Osteoblast (primary cell): ENCODE measurements at regions not wholly inside any gene's neighbourhood (a gene's known extent, or its start where the extent isn't known, plus 50 kb on each side); places are given as distances from the start of the nearest gene placed in this dataset.

Source experiments
- DNase-seq: peaks from one replicate; pipeline ENCODE4 v3.0.0; 2011; ENCODE audit warnings: low spot score, mixed read lengths; ENCODE audit not compliant: insufficient read length; ENCODE audit errors: missing footprints
- H2AFZ ChIP-seq: 2 replicates; pipeline ENCODE4 v1.6.0; 2011; ENCODE audit warnings: mild to moderate bottlenecking, low read length
- H3K27ac ChIP-seq: 2 replicates; pipeline ENCODE4 v1.5.1; 2011; ENCODE audit warnings: mild to moderate bottlenecking, low read depth, low read length, moderate library complexity
- H3K27me3 ChIP-seq: 2 replicates; pipeline ENCODE4 v1.6.0; 2012; ENCODE audit warnings: mild to moderate bottlenecking, control low read depth, inconsistent platforms, low read length, moderate library complexity; ENCODE audit not compliant: insufficient read depth
- H3K36me3 ChIP-seq: 2 replicates; pipeline ENCODE4 v1.5.1; 2011; ENCODE audit warnings: mild to moderate bottlenecking, low read length, control low read depth, moderate library complexity; ENCODE audit not compliant: insufficient read depth
- H3K4me1 ChIP-seq: 2 replicates; pipeline ENCODE4 v1.5.1; 2011; ENCODE audit warnings: mild to moderate bottlenecking, low read length, control low read depth, moderate library complexity; ENCODE audit not compliant: insufficient read depth
- H3K4me2 ChIP-seq: 2 replicates; pipeline ENCODE4 v1.6.0; 2011; ENCODE audit warnings: mild to moderate bottlenecking, low read length; ENCODE audit not compliant: insufficient read depth
- H3K4me3 ChIP-seq: fragments of 200-600 bp; sonication (generic); 3 replicates; pipeline ENCODE4 v1.5.1; 2012; ENCODE audit warnings: mild to moderate bottlenecking, low read length, inconsistent platforms; ENCODE audit not compliant: insufficient read depth
- H3K79me2 ChIP-seq: 2 replicates; pipeline ENCODE4 v1.6.0; 2012; ENCODE audit warnings: mild to moderate bottlenecking, low read length, control low read depth, inconsistent platforms; ENCODE audit not compliant: insufficient read depth
- H3K9me3 ChIP-seq: 2 replicates; pipeline ENCODE4 v1.5.1; 2011; ENCODE audit warnings: low read depth, low read length, control low read depth
- H4K20me1 ChIP-seq: 2 replicates; pipeline ENCODE4 v1.6.0; 2012; ENCODE audit warnings: mild to moderate bottlenecking, low read length, control low read depth; ENCODE audit not compliant: insufficient read depth
- TF ChIP-seq, protein P1 (sequence below): IDR thresholded peaks from 2 replicates; pipeline ENCODE4 v1.5.1; 2011; ENCODE audit warnings: mild to moderate bottlenecking, low read depth, low read length, moderate library complexity; ENCODE audit errors: extremely low read depth

DNA sequence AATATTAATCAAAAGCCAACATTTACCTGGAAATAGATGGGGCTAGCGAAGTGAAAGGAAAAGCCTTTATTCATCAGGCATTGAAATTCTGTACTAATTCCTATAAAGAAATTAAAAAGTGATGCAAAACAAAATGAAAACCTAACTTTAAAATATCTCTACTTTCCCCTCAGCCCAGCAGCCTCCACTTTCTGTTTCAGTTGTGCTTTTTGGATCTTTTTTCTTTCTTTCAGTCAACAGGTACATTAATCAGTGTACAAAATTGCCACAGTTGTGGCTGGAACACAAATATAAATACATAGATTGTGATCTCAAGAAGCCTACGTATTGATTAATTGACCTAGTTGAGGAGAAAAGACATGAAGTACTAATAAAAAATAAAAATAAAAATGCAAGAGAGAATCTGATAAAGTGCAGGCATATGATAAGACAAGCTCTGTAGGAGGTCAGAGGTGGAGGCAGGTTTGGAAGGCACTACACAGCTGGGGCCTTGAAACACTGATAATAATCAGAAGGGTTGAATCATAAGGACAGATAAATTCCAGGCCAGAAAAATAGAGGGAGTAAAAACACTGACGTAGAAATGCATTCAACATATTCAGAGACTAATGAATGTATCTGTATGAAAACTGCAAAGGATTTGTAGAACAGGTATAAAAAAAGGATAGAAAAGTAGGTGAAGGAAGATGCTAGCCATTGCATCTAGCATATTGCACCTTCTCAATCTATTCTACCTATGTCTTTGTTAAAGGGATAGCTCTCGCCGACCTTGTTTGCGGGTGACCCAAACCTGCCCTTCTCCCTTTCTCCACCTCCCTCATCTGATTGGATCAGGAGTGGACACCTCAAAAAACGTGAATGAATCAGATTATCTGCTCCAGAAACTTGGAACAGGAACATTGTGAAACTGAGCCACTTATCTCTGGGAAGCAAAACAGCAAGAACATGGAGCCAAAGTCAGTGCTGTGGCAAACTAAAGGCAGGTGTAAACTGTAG, 607.8 kb upstream of the ADGRL2 start:
- no peaks in the 10 kb centered on the region for H3K79me2 ChIP-seq
- H4K20me1 ChIP-seq: no peaks in the 10 kb centered on the region
- H3K9me3 ChIP-seq: no peaks in the 10 kb centered on the region
- no peaks in the 10 kb centered on the region for H3K36me3 ChIP-seq
- H3K4me3 ChIP-seq: no peak overlapping the region
- no peak overlapping the region for H2AFZ ChIP-seq
- TF ChIP-seq, protein P1, sequence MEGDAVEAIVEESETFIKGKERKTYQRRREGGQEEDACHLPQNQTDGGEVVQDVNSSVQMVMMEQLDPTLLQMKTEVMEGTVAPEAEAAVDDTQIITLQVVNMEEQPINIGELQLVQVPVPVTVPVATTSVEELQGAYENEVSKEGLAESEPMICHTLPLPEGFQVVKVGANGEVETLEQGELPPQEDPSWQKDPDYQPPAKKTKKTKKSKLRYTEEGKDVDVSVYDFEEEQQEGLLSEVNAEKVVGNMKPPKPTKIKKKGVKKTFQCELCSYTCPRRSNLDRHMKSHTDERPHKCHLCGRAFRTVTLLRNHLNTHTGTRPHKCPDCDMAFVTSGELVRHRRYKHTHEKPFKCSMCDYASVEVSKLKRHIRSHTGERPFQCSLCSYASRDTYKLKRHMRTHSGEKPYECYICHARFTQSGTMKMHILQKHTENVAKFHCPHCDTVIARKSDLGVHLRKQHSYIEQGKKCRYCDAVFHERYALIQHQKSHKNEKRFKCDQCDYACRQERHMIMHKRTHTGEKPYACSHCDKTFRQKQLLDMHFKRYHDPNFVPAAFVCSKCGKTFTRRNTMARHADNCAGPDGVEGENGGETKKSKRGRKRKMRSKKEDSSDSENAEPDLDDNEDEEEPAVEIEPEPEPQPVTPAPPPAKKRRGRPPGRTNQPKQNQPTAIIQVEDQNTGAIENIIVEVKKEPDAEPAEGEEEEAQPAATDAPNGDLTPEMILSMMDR: no peak
- no peak for DNase-seq
- H3K4me2 ChIP-seq: no peak overlapping the region
- no peak overlapping the region for H3K27ac ChIP-seq
- H3K4me1 ChIP-seq: no peaks in the 10 kb centered on the region
- H3K27me3 ChIP-seq: no peaks in the 10 kb centered on the region

DNA sequence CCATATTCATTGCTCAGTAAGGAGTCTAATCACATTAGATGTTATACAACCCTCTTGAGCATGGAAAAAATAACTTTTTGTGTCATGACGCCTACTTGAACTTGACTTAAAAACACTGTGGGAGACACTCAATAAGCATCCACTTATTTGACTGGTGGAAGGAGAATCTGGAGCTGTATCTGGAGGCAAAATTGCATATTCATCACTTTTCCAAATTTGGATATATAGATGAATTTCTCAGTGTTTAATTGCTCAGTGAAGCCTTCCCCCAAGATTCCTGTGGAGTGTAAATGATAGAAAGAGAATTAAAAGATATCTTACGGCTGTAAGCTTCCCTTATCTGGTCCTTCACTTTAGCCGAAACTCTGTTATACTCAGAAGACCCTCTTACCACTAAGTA, 610.7 kb upstream of the ADGRL2 start:
- no peaks in the 10 kb centered on the region for H4K20me1 ChIP-seq
- H3K27me3 ChIP-seq: no peaks in the 10 kb centered on the region
- no peaks in the 10 kb centered on the region for H3K9me3 ChIP-seq
- H2AFZ ChIP-seq: no peak overlapping the region
- H3K27ac ChIP-seq: no peak overlapping the region
- TF ChIP-seq, protein P1: no peak
- no peaks in the 10 kb centered on the region for H3K79me2 ChIP-seq
- no peak overlapping the region for H3K4me3 ChIP-seq
- H3K4me2 ChIP-seq: no peak overlapping the region
- no peak for DNase-seq
- no peaks in the 10 kb centered on the region for H3K36me3 ChIP-seq
- H3K4me1 ChIP-seq: no peaks in the 10 kb centered on the region

DNA sequence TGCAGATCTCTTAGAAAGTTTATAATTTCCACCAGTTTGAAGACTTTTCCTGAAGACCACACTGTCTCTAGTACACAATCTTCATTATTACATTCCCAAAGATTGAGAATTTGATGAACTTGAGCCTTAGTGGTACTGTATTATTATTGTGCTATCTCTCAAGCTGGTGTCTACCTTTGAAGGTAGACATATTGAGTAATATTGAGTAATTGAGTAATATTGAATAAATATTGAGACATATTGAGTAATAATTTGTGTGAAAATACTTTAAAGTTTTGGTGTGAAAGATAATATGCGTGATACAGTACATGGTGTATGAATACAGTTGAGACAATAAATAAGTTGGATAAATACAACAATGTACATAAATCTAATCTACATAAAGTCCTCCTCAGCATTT, 613.1 kb upstream of the ADGRL2 start:
- no peaks in the 10 kb centered on the region for H4K20me1 ChIP-seq
- no peaks in the 10 kb centered on the region for H3K27me3 ChIP-seq
- no peak overlapping the region for H3K4me2 ChIP-seq
- no peak for DNase-seq
- TF ChIP-seq, protein P1: no peak
- no peaks in the 10 kb centered on the region for H3K9me3 ChIP-seq
- H3K4me1 ChIP-seq: no peaks in the 10 kb centered on the region
- no peaks in the 10 kb centered on the region for H3K79me2 ChIP-seq
- no peak overlapping the region for H3K27ac ChIP-seq
- no peaks in the 10 kb centered on the region for H3K36me3 ChIP-seq
- no peak overlapping the region for H3K4me3 ChIP-seq
- no peak overlapping the region for H2AFZ ChIP-seq

DNA sequence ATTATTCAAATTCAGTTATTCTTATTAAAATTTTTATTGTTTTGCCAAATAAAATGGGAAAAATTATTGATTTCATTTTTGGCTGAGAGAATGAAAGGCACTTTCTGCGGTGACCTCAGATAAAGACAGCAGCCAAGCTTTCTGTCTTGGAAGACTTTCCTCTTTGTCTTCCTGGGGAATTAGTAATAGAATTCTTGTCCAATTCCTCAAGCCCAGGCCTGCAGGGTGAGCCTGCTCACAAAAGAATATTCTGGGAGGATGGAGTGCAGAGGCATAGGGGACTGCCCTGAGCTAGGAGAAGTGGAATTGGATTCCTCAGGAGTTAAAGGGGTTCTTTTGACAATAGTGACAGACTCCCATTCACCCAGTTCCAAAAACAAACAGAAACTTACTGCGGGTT, 614.5 kb upstream of the ADGRL2 start:
- peaks cover 4% of the 10 kb centered on the region for H3K9me3 ChIP-seq
- no peaks in the 10 kb centered on the region for H3K4me1 ChIP-seq
- H4K20me1 ChIP-seq: no peaks in the 10 kb centered on the region
- DNase-seq: no peak
- H3K27ac ChIP-seq: no peak overlapping the region
- H3K36me3 ChIP-seq: no peaks in the 10 kb centered on the region
- H2AFZ ChIP-seq: no peak overlapping the region
- H3K27me3 ChIP-seq: no peaks in the 10 kb centered on the region
- H3K4me2 ChIP-seq: no peak overlapping the region
- no peaks in the 10 kb centered on the region for H3K79me2 ChIP-seq
- TF ChIP-seq, protein P1: no peak
- no peak overlapping the region for H3K4me3 ChIP-seq
